ENCODE measurements at regions not wholly inside any gene's neighbourhood (a gene's known extent, or its start where the extent isn't known, plus 50 kb on each side); places are given as distances from the start of the nearest gene placed in this dataset.

GRCh38 chr2:220782609-220783113 lies 789.4 kb downstream of the EPHA4 start:
- no peak for TF ChIP-seq LEF1 (IDR thresholded peaks at IDR 0.05; ENCODE audit: borderline replicate concordance)
- TF ChIP-seq NFRKB (IDR thresholded peaks at IDR 0.05), result no peak
- TF ChIP-seq HDGF (IDR thresholded peaks at IDR 0.05; ENCODE audit: borderline replicate concordance), result no peak
- TF ChIP-seq FOXA1 (IDR thresholded peaks at IDR 0.05), result no peak
- no peak for TF ChIP-seq FOXK2 (IDR thresholded peaks at IDR 0.05)
- TF ChIP-seq FOXM1 (IDR thresholded peaks at IDR 0.05; ENCODE audit: borderline replicate concordance), result no peak
- no peak for TF ChIP-seq SUZ12 (IDR thresholded peaks at IDR 0.05)
- TF ChIP-seq ZNF384 (IDR thresholded peaks at IDR 0.05), result no peak
- no peak for TF ChIP-seq L3MBTL2 (conservative IDR thresholded peaks at IDR 0.05)
- TF ChIP-seq ARNT (IDR thresholded peaks at IDR 0.05), result no peak
- no peak for TF ChIP-seq BHLHE40 (IDR thresholded peaks at IDR 0.05; ENCODE audit: borderline replicate concordance)
- no peak for TF ChIP-seq CTBP1 (IDR thresholded peaks at IDR 0.05; ENCODE audit: borderline replicate concordance)
- TF ChIP-seq SP1 (IDR thresholded peaks at IDR 0.05), result no peak
- no peak for TF ChIP-seq TARDBP (IDR thresholded peaks at IDR 0.05)

Data from HEK293T (cell line).